ENCODE measurements at regions not wholly inside any gene's neighbourhood (a gene's known extent, or its start where the extent isn't known, plus 50 kb on each side); places are given as distances from the start of the nearest gene placed in this dataset.

- no peak for DNase-seq
Observed at GRCh38 chr2:235265348-235265965, 228.4 kb upstream of the AGAP1 start.

GRCh38 chr2:235267251-235267650 is 226.6 kb upstream of the AGAP1 start:
- no peak for DNase-seq

GRCh38 chr2:235268535-235268934 is 225.3 kb upstream of the AGAP1 start:
- DNase-seq, result no peak

GRCh38 chr2:235270291-235270690 is 223.6 kb upstream of the AGAP1 start:
- DNase-seq, result no peak

GRCh38 chr2:235270956-235271355 is 222.9 kb upstream of the AGAP1 start:
- no peak for DNase-seq

DNA sequence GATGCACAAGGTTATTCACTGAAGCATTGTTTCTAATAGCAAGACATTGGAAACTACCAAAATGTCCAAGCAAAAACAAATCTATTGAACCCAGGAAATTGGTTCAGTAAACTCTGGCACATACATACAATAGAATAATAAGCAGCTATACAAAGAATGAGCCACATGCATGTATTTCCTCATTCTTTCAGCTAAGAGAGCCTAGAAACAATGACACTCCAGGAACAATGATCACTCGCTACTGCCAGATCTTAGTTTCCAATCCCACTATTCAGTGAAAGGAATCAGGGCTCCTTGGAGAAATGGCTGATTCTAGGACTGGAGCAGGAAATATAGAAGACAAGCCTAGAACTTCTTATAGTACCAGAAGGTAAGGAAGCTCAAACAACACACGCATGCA is 221.9 kb upstream of the AGAP1 start:
- DNase-seq, result no peak

GRCh38 chr2:235274023-235274422 is 219.8 kb upstream of the AGAP1 start:
- DNase-seq, result no peak

DNA sequence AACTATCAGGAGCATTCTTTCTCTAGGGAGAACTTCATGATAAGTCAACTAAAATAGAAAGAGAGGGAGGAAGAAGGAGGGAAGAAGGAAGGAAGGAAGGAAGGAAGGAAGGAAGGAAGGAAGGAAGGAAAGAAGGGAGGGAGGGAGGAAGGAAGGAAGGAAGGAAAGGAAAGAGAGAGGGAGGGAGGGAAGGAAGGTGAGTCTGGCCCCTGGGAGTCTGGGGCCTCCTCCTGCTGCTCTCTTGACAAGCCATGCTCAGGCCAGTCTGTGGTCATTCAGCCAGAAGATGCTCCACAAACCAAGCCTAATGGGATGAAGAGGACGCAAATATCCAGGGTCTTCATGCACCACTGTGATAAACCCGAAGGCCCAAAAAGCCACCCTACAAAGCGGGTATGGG is 216.4 kb upstream of the AGAP1 start:
- DNase-seq, result no peak

- no peak for DNase-seq
Observed at GRCh38 chr2:235278771-235279355, 215.0 kb upstream of the AGAP1 start.

- no peak for DNase-seq
Observed at GRCh38 chr2:235279965-235280364, 213.9 kb upstream of the AGAP1 start.

DNA sequence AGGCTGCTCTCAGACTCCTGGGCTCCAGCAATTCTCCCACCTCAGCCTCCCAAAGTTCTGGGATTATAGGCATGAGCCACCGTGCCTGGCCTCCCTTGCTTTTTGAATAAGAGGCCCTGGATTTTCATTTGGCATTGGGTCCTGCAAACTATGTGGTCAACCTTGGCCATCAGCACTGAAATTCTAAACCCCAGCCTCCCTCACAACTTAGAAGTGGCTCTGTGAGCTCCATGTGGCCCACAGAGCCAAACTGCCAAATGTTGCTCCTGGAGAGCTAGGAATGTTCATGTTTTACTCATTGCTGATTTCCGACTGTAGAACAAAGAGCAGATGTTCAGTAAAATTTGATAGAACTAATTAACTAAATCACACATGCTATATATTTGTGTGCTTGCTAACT is 210.6 kb upstream of the AGAP1 start:
- no peak for DNase-seq

DNA sequence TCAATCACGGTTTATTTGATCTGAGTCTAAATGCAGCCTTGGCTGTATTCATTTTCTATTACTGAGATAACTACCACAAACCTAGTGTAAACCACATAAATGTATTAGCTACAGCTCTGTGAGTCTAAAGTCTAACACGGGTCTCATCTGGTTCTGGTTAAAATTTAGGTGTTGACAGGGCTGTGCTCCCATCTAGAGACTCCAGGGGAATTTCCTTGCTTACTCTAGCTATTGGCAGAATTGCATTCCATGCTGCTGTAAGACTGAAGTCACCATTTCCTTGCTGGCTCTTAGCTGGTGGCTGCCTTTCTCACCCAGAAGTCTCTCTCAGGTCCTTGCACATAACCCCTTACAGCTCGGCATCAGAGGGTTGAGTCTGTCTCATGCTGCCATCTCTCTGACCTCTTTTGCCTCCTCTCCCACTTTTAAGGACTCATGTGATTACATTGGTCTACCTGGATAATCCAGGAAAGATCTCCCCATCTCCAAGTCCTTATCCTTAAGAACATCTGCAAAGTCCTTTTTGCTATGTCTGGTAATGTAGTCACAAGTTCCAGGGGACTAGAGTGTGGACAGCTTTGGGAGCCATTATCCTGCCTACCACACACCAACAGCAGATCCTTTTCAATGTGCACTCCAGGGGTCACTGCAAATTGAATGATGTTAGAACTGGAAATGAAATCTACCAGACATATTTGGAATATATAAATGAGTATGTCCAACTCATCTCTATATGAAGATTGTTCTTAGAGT is 207.0 kb upstream of the AGAP1 start:
- no peak for DNase-seq

- DNase-seq, result no peak
Observed at GRCh38 chr2:235287375-235287733, 206.5 kb upstream of the AGAP1 start.

DNA sequence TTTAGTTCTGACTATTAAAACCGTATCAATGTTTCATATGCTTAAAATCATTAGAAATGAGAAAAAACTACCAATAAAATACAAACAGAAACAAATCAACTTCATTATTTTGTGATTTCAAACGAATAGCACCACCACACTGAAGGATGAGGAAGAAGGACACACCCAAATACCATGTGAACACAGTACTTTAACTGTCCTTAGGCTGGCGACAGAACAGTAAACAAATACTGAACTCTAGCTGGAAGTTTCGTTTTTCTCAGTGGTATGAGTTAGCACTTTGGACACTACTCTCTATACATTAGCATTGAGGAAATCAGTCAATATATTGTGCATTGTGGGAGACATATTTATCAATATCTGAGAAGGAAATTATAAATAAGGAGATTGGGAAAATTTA is 202.4 kb upstream of the AGAP1 start:
- DNase-seq, result no peak

DNA sequence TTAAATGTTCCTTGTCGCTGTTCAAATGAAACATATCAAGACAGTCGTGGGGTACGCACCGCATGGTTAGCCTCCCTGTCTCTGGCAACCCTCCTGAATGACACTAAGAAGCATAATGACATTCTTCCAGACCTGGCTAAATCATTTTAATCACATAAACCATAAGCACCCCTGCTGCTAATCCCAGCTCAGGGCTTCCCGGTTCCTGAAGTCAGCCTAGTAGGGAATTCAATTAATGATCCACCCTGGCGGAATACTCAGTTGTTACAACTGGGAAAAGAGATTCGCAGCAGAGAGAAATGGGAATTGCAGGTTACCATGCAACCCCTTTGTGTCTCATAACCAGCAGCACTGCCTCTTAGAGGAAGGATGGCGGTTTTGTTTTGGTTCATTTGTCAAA is 200.8 kb upstream of the AGAP1 start:
- no peak for DNase-seq

- no peak for DNase-seq
Observed at GRCh38 chr2:235295831-235296230, 198.0 kb upstream of the AGAP1 start.

- peak; percentile 45 for DNase-seq
Observed at GRCh38 chr2:235300368-235301201, 193.3 kb upstream of the AGAP1 start.

GRCh38 chr2:235301202-235302076 is 192.4 kb upstream of the AGAP1 start:
- no peak for DNase-seq

DNA sequence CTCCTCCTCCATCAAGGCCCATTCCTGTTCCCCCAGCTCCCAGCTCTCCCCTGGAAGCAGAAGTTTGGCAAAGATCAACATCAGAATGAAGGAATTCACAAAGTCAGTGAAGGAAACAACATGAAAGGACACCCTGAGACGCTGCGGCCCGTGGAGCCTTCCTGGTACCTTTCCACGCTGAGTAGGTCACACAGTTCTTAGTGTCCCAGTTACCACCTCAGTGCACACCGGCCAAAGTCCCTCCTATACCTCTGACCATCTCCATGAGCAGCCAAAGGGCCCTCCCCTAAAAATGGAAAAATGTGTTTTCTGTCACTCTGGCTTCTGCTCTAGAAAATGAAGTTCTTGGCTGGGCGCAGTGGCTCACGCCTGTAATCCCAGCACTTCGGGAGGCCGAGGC is 191.6 kb upstream of the AGAP1 start:
- DNase-seq, result no peak

- no peak for DNase-seq
Observed at GRCh38 chr2:235303499-235304291, 190.1 kb upstream of the AGAP1 start.

DNA sequence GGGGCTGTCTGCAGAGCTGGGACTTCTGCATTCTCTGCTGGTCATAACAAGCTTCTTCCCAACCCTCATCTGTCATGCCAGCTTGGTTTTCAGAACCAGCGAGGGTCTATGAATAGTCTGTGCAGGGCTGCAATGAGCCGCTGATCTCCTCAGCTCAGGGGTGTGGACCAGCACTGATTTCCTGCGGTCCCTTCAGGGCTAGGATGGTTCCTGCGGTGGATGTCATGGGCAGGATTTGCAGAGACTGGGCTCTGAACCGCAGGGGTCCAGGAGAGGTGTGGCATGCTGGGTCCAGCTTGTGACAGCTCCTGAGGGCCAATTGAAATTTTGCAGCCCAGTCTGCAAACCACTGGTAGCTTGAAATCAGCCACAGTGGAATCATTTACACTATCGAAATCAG is 188.2 kb upstream of the AGAP1 start:
- DNase-seq, result no peak

DNA sequence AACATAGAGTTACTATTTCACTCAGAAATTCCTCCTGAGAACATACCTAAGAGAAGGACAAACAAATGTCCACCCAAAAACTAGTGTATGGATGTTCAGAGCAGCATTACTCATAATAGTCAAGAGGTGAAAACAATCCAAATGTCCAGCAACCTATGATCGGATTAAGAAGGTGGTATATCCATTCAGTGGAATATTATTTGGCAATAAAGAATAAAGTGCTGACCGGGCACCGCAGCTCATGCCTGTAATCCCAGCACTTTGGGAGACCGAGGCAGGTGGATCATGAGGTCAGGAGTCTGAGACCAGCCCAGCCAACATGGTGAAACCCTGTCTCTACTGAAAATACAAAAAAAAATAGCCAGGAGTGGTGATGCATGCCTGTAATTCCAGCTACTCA is 182.8 kb upstream of the AGAP1 start:
- no peak for DNase-seq

All from NCI-H2171 (cell line).